ENCODE measurements at regions not wholly inside any gene's neighbourhood (a gene's known extent, or its start where the extent isn't known, plus 50 kb on each side); places are given as distances from the start of the nearest gene placed in this dataset.
"Not testable (repeated sequence)": the region's sequence is repeated elsewhere in the genome, so short reads cannot be mapped to it uniquely, and the experiment has no call there.

- not testable (repeated sequence) for DNase-seq
Measured at GRCh38 chr1:190837200-190837599, 359.5 kb upstream of the BRINP3 start.

- DNase-seq: no peak
Measured at GRCh38 chr1:190837888-190838287, 360.2 kb upstream of the BRINP3 start.

GRCh38 chr1:190847166-190847565 is 369.5 kb upstream of the BRINP3 start:
- no peak for DNase-seq

- no peak for DNase-seq
Measured at GRCh38 chr1:190849346-190849745, 371.7 kb upstream of the BRINP3 start.

GRCh38 chr1:190852611-190853010 is 374.9 kb upstream of the BRINP3 start:
- DNase-seq: no peak

- no peak for DNase-seq
Measured at GRCh38 chr1:190858140-190858539, 380.5 kb upstream of the BRINP3 start.

GRCh38 chr1:190864013-190864641 is 386.5 kb upstream of the BRINP3 start:
- no peak for DNase-seq

- no peak for DNase-seq
Measured at GRCh38 chr1:190880352-190880751, 402.7 kb upstream of the BRINP3 start.

GRCh38 chr1:190881064-190881463 is 403.4 kb upstream of the BRINP3 start:
- DNase-seq: no peak

GRCh38 chr1:190897233-190897632 is 419.6 kb upstream of the BRINP3 start:
- DNase-seq: no peak

GRCh38 chr1:190904091-190904695 is 426.5 kb upstream of the BRINP3 start:
- DNase-seq: no peak

- no peak for DNase-seq
Measured at GRCh38 chr1:190906206-190906725, 428.6 kb upstream of the BRINP3 start.

GRCh38 chr1:190908246-190908645 is 430.6 kb upstream of the BRINP3 start:
- no peak for DNase-seq

GRCh38 chr1:190908691-190909090 is 431.0 kb upstream of the BRINP3 start:
- DNase-seq: no peak

GRCh38 chr1:190935925-190936324 is 458.3 kb upstream of the BRINP3 start:
- no peak for DNase-seq

GRCh38 chr1:190936337-190936736 is 458.7 kb upstream of the BRINP3 start:
- no peak for DNase-seq

- no peak for DNase-seq
Measured at GRCh38 chr1:190940951-190941350, 463.3 kb upstream of the BRINP3 start.

GRCh38 chr1:190942475-190942874 is 464.8 kb upstream of the BRINP3 start:
- DNase-seq: no peak

- DNase-seq: not testable (repeated sequence)
Measured at GRCh38 chr1:190943722-190944121, 466.1 kb upstream of the BRINP3 start.

GRCh38 chr1:190949939-190950338 is 472.3 kb upstream of the BRINP3 start:
- DNase-seq: no peak

- DNase-seq: no peak
Measured at GRCh38 chr1:190957565-190957964, 479.9 kb upstream of the BRINP3 start.

GRCh38 chr1:190963321-190963720 is 485.7 kb upstream of the BRINP3 start:
- DNase-seq: no peak

- no peak for DNase-seq
Measured at GRCh38 chr1:190975827-190976226, 498.2 kb upstream of the BRINP3 start.

GRCh38 chr1:191002768-191003167 is 525.1 kb upstream of the BRINP3 start:
- no peak for DNase-seq

- no peak for DNase-seq
Measured at GRCh38 chr1:191016765-191017164, 539.1 kb upstream of the BRINP3 start.
